ENCODE measurements at regions not wholly inside any gene's neighbourhood (a gene's known extent, or its start where the extent isn't known, plus 50 kb on each side); places are given as distances from the start of the nearest gene placed in this dataset.
A peak's percentile ranks its signal among the peaks of the same experiment; 100 is the strongest.
"Not testable (repeated sequence)": the region's sequence is repeated elsewhere in the genome, so short reads cannot be mapped to it uniquely, and the experiment has no call there.

- no peaks in the 10 kb centered on the region for H3K27me3 ChIP-seq (ENCODE audit: control insufficient read depth in 3 of 3, insufficient read depth in 3 of 3, low read length in 2 of 3)
- peaks cover 8 to 19% (median 12%) of the 10 kb centered on the region in 5 donors for H3K4me1 ChIP-seq (ENCODE audit: control insufficient read depth in 5 of 5, insufficient read depth in 5 of 5, low read length in 5 of 5)
- peak; percentile 51 to 68 (median 51) for DNase-seq
- no peak overlapping the region for H3K4me3 ChIP-seq
- TF ChIP-seq CTCF (IDR thresholded peaks at IDR 0.05; ENCODE audit: control extremely low read depth, extremely low read depth), result no peak
- H3K9me3 ChIP-seq (ENCODE audit: control insufficient read depth in 4 of 4, insufficient read depth in 3 of 4, low read length in 3 of 4), result no peaks in the 10 kb centered on the region
- H3K36me3 ChIP-seq (ENCODE audit: control insufficient read depth in 4 of 4, insufficient read depth in 4 of 4, low read length in 4 of 4), result no peaks in the 10 kb centered on the region
- no peak overlapping the region for H3K9ac ChIP-seq (ENCODE audit: insufficient read depth in 1 of 2, low read length in 2 of 2)
- peak overlapping the region in 1 of 2 donors; percentile 57 for H3K27ac ChIP-seq (ENCODE audit: low read depth in 1 of 2, low read length in 1 of 2)
- peak; percentile 47 for ATAC-seq (ENCODE audit: insufficient read depth, low FRiP score)
- WGBS, 2 donors, result 67 to 68% methylated on average over 9 of the region's 9 CpGs
These were observed 133.1 kb upstream of the PELI1 start for GRCh38 chr2:64277101-64277849.

DNA sequence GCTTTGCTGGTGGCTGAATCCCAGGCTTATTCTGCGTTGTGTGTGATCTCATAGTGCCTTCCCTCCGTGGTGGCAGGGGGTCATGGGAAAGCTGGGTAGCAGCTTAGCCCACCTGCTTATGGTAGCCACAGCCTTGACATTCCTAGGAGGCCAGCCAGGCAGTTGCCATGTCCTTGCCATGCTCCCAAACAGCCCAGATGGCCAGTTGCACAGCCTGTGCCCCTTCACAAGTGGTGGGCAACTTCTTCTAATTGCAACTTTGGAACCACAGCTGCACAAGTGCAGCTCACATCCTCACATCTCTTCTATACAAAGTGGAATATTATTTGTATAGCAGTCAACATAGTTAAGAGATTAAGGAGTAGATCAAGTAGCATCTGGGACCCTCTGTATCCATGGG lies 136.6 kb upstream of the PELI1 start:
- not testable (repeated sequence) for H3K9me3 ChIP-seq (ENCODE audit: control insufficient read depth in 4 of 4, insufficient read depth in 3 of 4, low read length in 3 of 4); DNase-seq; H3K4me1 ChIP-seq (ENCODE audit: control insufficient read depth in 5 of 5, insufficient read depth in 5 of 5, low read length in 5 of 5); H3K4me3 ChIP-seq; H3K9ac ChIP-seq (ENCODE audit: insufficient read depth in 1 of 2, low read length in 2 of 2); H3K36me3 ChIP-seq (ENCODE audit: control insufficient read depth in 4 of 4, insufficient read depth in 4 of 4, low read length in 4 of 4); H3K27me3 ChIP-seq (ENCODE audit: control insufficient read depth in 3 of 3, insufficient read depth in 3 of 3, low read length in 2 of 3); H3K27ac ChIP-seq (ENCODE audit: low read depth in 1 of 2, low read length in 1 of 2); ATAC-seq (ENCODE audit: insufficient read depth, low FRiP score)
- 80% methylated on average over 1 of the region's 2 CpGs; no CpG with 5 or more reads in 1 of the 2 donors for WGBS, 2 donors

DNA sequence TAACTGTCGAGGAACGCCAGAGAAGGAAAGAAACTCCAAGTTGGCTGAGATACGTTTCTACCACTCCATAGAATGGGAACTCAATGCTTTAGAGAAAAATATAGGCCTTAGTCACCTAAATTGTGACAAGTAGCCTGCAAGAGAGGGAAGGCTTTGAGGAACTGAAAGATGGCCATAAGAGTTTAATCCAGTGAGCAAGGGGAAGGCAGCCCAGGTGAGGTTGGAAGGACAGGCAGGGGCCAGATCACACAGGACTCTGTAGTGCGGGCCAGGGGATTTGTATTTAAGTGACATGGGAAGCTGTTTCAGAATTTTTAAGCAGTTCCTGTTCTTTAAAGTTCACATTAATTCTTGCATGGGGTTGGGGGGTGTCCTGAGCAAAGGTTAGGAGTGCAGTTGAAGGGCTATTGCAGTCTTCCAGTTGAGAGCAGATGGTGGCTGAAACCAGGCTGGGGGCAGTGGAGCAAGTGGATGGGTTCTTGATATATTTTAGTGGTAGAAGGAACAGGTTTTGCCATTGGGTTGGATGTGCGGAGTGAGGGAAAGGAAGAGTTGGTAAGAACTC lies 138.9 kb upstream of the PELI1 start:
- no peaks in the 10 kb centered on the region for H3K9me3 ChIP-seq (ENCODE audit: control insufficient read depth in 4 of 4, insufficient read depth in 3 of 4, low read length in 3 of 4)
- TF ChIP-seq CTCF (IDR thresholded peaks at IDR 0.05; ENCODE audit: control extremely low read depth, extremely low read depth), result no peak
- peaks cover 0 to 13% (median 7%) of the 10 kb centered on the region in 5 donors for H3K4me1 ChIP-seq (ENCODE audit: control insufficient read depth in 5 of 5, insufficient read depth in 5 of 5, low read length in 5 of 5)
- H3K9ac ChIP-seq (ENCODE audit: insufficient read depth in 1 of 2, low read length in 2 of 2), result no peak overlapping the region
- H3K4me3 ChIP-seq, result no peak overlapping the region
- 92% methylated on average over 5 of the region's 5 CpGs for WGBS, 2 donors
- DNase-seq, result no peak
- H3K27ac ChIP-seq (ENCODE audit: low read depth in 1 of 2, low read length in 1 of 2), result peak overlapping the region in 1 of 2 donors; percentile 57
- H3K36me3 ChIP-seq (ENCODE audit: control insufficient read depth in 4 of 4, insufficient read depth in 4 of 4, low read length in 4 of 4), result no peaks in the 10 kb centered on the region
- ATAC-seq (ENCODE audit: insufficient read depth, low FRiP score), result no peak
- H3K27me3 ChIP-seq (ENCODE audit: control insufficient read depth in 3 of 3, insufficient read depth in 3 of 3, low read length in 2 of 3), result no peaks in the 10 kb centered on the region

DNA sequence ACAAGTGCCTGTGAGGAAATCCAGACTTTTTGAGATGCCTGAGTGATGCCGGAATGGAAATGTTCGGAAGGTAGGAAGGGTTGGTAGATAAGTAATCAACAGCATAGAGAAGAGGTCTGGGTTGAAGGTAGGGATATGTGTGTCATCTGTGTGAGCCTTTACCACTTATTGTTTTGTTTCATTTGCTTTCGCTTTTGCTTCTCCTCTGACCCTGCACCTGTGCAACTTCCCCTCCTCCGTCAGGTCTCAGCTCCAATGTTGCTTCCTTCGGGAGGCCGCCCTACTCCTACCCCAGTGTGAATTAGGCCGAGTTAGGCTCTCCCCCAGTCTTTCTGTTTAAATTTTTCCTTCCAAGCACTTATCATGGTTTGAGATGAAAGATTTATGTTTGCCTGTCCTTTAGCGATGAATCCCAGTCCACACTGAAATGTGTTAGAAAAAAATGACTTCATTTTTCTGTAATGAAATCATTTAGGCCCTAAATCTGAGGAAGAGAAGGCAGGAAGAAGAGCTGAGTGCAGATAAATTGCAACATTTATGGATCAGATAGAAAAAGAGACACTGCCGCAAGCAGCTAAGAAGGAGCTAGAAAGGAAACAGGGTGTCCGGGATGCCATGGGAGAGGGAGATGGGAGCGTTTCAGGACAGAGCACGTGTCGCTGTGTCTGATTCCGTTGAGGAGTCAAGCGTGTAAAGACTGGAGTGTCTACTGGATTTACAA lies 139.6 kb upstream of the PELI1 start:
- Histone ChIP-seq H3K9me3 (ENCODE audit: control insufficient read depth in 4 of 4, insufficient read depth in 3 of 4, low read length in 3 of 4) (no peaks in the 10 kb centered on the region), H3K4me1 (ENCODE audit: control insufficient read depth in 5 of 5, insufficient read depth in 5 of 5, low read length in 5 of 5) (peaks cover 0 to 20% (median 12%) of the 10 kb centered on the region in 5 donors), H3K9ac (ENCODE audit: insufficient read depth in 1 of 2, low read length in 2 of 2) (peak overlapping the region in 1 of 2 donors; percentile 47), H3K36me3 (ENCODE audit: control insufficient read depth in 4 of 4, insufficient read depth in 4 of 4, low read length in 4 of 4) (no peaks in the 10 kb centered on the region), H3K4me3 (no peak overlapping the region), H3K27me3 (ENCODE audit: control insufficient read depth in 3 of 3, insufficient read depth in 3 of 3, low read length in 2 of 3) (no peaks in the 10 kb centered on the region), H3K27ac (ENCODE audit: low read depth in 1 of 2, low read length in 1 of 2) (peak overlapping the region; percentile 5 to 57)
- WGBS, 2 donors, result 50 to 60% methylated on average over 15 of the region's 15 CpGs
- no peak for TF ChIP-seq CTCF (IDR thresholded peaks at IDR 0.05; ENCODE audit: control extremely low read depth, extremely low read depth)
- no peak for ATAC-seq (ENCODE audit: insufficient read depth, low FRiP score)
- DNase-seq, result peak in 1 of 3 donors; percentile 38
